K562 (cell line): ENCODE measurements at regions not wholly inside any gene's neighbourhood (a gene's known extent, or its start where the extent isn't known, plus 50 kb on each side); places are given as distances from the start of the nearest gene placed in this dataset.

Source experiments
- BCL6 ChIP-seq: fragments of 250-450 bp; sonication (Bioruptor Pico); IDR thresholded peaks from 2 replicates; pipeline ENCODE4 v1.4.0; 2020
- BRF1 ChIP-seq: IDR thresholded peaks from 3 replicates; pipeline ENCODE4 v1.6.1; 2011; ENCODE audit warnings: borderline replicate concordance, mild to moderate bottlenecking; ENCODE audit not compliant: insufficient read length; ENCODE audit errors: extremely low read depth
- DACH1 ChIP-seq: fragments of 450-650 bp; IDR thresholded peaks from 2 replicates; pipeline ENCODE4 v1.6.1; 2018; ENCODE audit not compliant: partially characterized antibody
- POLR2A ChIP-seq: fragments of 450-650 bp; conservative IDR thresholded peaks from 2 replicates; pipeline ENCODE4 v1.6.1; 2016
- SMAD1 ChIP-seq: fragments of 150-350 bp; IDR thresholded peaks from 2 replicates; pipeline ENCODE4 v1.6.1; 2014; ENCODE audit warnings: low read length, low read depth; ENCODE audit not compliant: partially characterized antibody
- ZNF354B ChIP-seq: fragments of 250-450 bp; sonication (Bioruptor Pico); IDR thresholded peaks from 2 replicates; pipeline ENCODE4 v1.4.0; 2020
- TF ChIP-seq, protein P1 (sequence below), 3 experiments: IDR thresholded peaks in 2 of 3; conservative IDR thresholded peaks in 1 of 3; 2 replicates each; pipeline ENCODE4 v1.5.1; 2011 to 2012; ENCODE audit warnings: low read length in 3 of 3, mild to moderate bottlenecking in 3 of 3, control low read depth in 2 of 3, improper control_type of control experiment in 1 of 3, inconsistent platforms in 1 of 3, low read depth in 1 of 3, mixed read lengths in 1 of 3, moderate library complexity in 1 of 3; ENCODE audit not compliant: insufficient read depth in 2 of 3

DNA sequence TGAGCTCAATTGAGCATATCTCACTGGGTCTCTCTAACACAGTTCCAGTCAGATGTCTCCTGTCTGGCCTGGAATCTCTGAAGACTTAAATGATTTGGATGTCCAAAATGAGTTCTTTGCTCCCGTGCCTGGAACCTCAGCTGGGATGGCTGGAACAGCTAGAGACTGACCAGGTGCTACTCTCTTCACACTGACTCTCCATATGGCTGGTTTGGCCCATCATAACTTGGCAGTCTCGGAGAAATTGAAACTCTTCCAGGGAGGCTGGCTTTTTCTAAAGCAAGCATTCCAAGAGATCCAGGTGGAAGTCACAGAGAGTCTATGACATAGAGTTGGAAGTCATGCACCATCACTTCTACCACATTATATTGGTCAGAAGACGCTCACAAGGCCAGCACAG lies 129.6 kb upstream of the NOL4 start:
- TF ChIP-seq DACH1 (no peak), BRF1 (no peak), ZNF354B (CRISPR knock-in tag) (no peak), BCL6 (CRISPR knock-in tag) (no peak), POLR2A (no peak), SMAD1 (no peak)
- TF ChIP-seq, protein P1, sequence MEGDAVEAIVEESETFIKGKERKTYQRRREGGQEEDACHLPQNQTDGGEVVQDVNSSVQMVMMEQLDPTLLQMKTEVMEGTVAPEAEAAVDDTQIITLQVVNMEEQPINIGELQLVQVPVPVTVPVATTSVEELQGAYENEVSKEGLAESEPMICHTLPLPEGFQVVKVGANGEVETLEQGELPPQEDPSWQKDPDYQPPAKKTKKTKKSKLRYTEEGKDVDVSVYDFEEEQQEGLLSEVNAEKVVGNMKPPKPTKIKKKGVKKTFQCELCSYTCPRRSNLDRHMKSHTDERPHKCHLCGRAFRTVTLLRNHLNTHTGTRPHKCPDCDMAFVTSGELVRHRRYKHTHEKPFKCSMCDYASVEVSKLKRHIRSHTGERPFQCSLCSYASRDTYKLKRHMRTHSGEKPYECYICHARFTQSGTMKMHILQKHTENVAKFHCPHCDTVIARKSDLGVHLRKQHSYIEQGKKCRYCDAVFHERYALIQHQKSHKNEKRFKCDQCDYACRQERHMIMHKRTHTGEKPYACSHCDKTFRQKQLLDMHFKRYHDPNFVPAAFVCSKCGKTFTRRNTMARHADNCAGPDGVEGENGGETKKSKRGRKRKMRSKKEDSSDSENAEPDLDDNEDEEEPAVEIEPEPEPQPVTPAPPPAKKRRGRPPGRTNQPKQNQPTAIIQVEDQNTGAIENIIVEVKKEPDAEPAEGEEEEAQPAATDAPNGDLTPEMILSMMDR (IDR thresholded peaks at IDR 0.05 in 2 of 3, conservative IDR thresholded peaks at IDR 0.05 in 1 of 3; ENCODE audit: insufficient read depth in 2 of 3, low read depth in 1 of 3, low read length in 3 of 3): no peak
